ENCODE measurements at regions not wholly inside any gene's neighbourhood (a gene's known extent, or its start where the extent isn't known, plus 50 kb on each side); places are given as distances from the start of the nearest gene placed in this dataset.

GRCh38 chr4:17285747-17286146, 226.1 kb downstream of the QDPR start:
- ATAC-seq (no peak), DNase-seq (no peak)
- TF ChIP-seq CTCF (IDR thresholded peaks at IDR 0.05), result no peak
- H3K4me1 ChIP-seq, result no peaks in the 10 kb centered on the region
- H3K4me3 ChIP-seq, result no peak overlapping the region
- 68 to 85% (median 82%) methylated on average over 4 of the region's 4 CpGs for WGBS, 3 donors
- H3K36me3 ChIP-seq (ENCODE audit: insufficient read depth in 1 of 2, low read depth in 1 of 2), result no peaks in the 10 kb centered on the region
- H3K9me3 ChIP-seq, result no peaks in the 10 kb centered on the region
- intact Hi-C loops (cut with DNase I), result no loop called here
- H3K27me3 ChIP-seq (ENCODE audit: insufficient read depth in 3 of 3, low read length in 2 of 3), result no peaks in the 10 kb centered on the region
- H3K27ac ChIP-seq, result no peak overlapping the region

GRCh38 chr4:17284323-17285175, 227.3 kb downstream of the QDPR start:
- intact Hi-C loops (cut with DNase I), result no loop called here
- no peaks in the 10 kb centered on the region for H3K27me3 ChIP-seq (ENCODE audit: insufficient read depth in 3 of 3, low read length in 2 of 3)
- no peaks in the 10 kb centered on the region for H3K4me1 ChIP-seq
- TF ChIP-seq CTCF (IDR thresholded peaks at IDR 0.05), result no peak
- no peak overlapping the region for H3K27ac ChIP-seq
- no peak for DNase-seq
- no peaks in the 10 kb centered on the region for H3K36me3 ChIP-seq (ENCODE audit: insufficient read depth in 1 of 2, low read depth in 1 of 2)
- no peak overlapping the region for H3K4me3 ChIP-seq
- 27 to 38% (median 32%) methylated on average over 5 of the region's 5 CpGs for WGBS, 3 donors
- ATAC-seq, result no peak
- no peaks in the 10 kb centered on the region for H3K9me3 ChIP-seq

GRCh38 chr4:17283832-17284231, 228.1 kb downstream of the QDPR start:
- intact Hi-C loops (cut with DNase I), result no loop called here
- WGBS, 3 donors, result 53 to 61% (median 61%) methylated on average over 4 of the region's 4 CpGs
- no peak for TF ChIP-seq CTCF (IDR thresholded peaks at IDR 0.05)
- no peak overlapping the region for H3K27ac ChIP-seq
- no peaks in the 10 kb centered on the region for H3K36me3 ChIP-seq (ENCODE audit: insufficient read depth in 1 of 2, low read depth in 1 of 2)
- ATAC-seq, result no peak
- no peaks in the 10 kb centered on the region for H3K9me3 ChIP-seq
- H3K4me3 ChIP-seq, result no peak overlapping the region
- no peaks in the 10 kb centered on the region for H3K4me1 ChIP-seq
- no peaks in the 10 kb centered on the region for H3K27me3 ChIP-seq (ENCODE audit: insufficient read depth in 3 of 3, low read length in 2 of 3)
- no peak for DNase-seq

GRCh38 chr4:17283251-17283650, 228.6 kb downstream of the QDPR start:
- DNase-seq, result no peak
- Histone ChIP-seq H3K27me3 (ENCODE audit: insufficient read depth in 3 of 3, low read length in 2 of 3) (no peaks in the 10 kb centered on the region), H3K4me1 (no peaks in the 10 kb centered on the region), H3K36me3 (ENCODE audit: insufficient read depth in 1 of 2, low read depth in 1 of 2) (no peaks in the 10 kb centered on the region), H3K4me3 (no peak overlapping the region), H3K9me3 (no peaks in the 10 kb centered on the region), H3K27ac (no peak overlapping the region)
- intact Hi-C loops (cut with DNase I), result no loop called here
- WGBS, 3 donors, result 83 to 87% (median 85%) methylated on average over 7 of the region's 7 CpGs
- TF ChIP-seq CTCF (IDR thresholded peaks at IDR 0.05), result no peak
- no peak for ATAC-seq
